Kidney epithelial cell (primary cell): ENCODE measurements at regions not wholly inside any gene's neighbourhood (a gene's known extent, or its start where the extent isn't known, plus 50 kb on each side); places are given as distances from the start of the nearest gene placed in this dataset.
"Not testable (repeated sequence)": the region's sequence is repeated elsewhere in the genome, so short reads cannot be mapped to it uniquely, and the experiment has no call there.

ENCODE experiments used
- DNase-seq: peaks from one replicate; pipeline ENCODE4 v3.0.0-alpha.2; 2010; ENCODE audit warnings: low read depth
- H3K27me3 ChIP-seq: 2 replicates; pipeline ENCODE4 v1.6.0; 2011; ENCODE audit warnings: low read length; ENCODE audit not compliant: control insufficient read depth, insufficient read depth
- H3K36me3 ChIP-seq: 2 replicates; pipeline ENCODE4 v1.5.1; 2011; ENCODE audit warnings: low read length; ENCODE audit not compliant: control insufficient read depth, insufficient read depth
- H3K4me3 ChIP-seq: 2 replicates; pipeline ENCODE4 v1.5.1; 2011; ENCODE audit warnings: low read depth, mild to moderate bottlenecking, control low read depth, low read length
- TF ChIP-seq, protein P1 (sequence below): IDR thresholded peaks from 2 replicates; pipeline ENCODE4 v1.5.1; 2011; ENCODE audit warnings: mild to moderate bottlenecking, moderate library complexity, low read length, control low read depth, inconsistent platforms; ENCODE audit not compliant: insufficient read depth, poor library complexity, severe bottlenecking

DNA sequence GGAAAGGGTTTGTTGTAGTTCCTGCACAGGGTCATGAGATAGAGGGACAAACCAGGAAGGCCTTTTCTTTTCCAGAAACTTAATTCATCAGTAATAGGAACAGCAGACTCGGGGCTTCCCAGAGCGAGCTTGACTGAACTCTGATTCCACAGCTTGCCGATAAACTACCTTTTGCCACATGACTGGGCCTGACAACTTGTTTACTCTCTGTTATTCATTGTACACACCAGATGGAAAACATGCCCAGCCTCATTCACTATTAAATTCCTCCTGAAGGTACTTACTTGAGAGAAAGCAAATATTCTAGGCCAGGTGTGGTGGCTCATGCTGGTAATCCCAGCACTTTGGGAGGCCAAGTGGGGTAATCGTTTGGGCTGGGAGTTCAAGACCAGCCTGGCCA is 77.1 kb upstream of the FGFR2 start:
- TF ChIP-seq, protein P1, sequence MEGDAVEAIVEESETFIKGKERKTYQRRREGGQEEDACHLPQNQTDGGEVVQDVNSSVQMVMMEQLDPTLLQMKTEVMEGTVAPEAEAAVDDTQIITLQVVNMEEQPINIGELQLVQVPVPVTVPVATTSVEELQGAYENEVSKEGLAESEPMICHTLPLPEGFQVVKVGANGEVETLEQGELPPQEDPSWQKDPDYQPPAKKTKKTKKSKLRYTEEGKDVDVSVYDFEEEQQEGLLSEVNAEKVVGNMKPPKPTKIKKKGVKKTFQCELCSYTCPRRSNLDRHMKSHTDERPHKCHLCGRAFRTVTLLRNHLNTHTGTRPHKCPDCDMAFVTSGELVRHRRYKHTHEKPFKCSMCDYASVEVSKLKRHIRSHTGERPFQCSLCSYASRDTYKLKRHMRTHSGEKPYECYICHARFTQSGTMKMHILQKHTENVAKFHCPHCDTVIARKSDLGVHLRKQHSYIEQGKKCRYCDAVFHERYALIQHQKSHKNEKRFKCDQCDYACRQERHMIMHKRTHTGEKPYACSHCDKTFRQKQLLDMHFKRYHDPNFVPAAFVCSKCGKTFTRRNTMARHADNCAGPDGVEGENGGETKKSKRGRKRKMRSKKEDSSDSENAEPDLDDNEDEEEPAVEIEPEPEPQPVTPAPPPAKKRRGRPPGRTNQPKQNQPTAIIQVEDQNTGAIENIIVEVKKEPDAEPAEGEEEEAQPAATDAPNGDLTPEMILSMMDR: no peak
- Histone ChIP-seq H3K4me3 (no peak overlapping the region), H3K36me3 (no peaks in the 10 kb centered on the region), H3K27me3 (no peaks in the 10 kb centered on the region)
- DNase-seq: no peak

DNA sequence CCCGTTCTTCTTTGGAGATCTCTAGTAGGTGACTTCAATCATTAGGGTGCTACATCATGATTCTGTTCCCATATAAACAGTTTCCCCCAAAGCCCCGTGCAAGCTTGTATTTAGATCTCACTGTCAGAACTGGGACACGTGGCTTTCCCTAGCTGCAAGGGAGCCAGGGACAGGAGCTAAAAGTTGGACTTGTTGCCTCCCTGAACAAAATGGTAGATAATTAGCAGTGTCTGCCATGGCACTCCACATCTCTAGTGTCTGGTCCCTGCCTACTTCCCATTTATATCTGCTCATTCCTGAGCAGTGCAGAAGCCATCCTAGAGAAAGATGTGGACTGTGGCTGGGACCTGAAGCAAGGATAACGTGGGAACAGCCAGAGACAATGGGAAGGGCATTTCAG is 76.6 kb upstream of the FGFR2 start:
- DNase-seq: no peak
- TF ChIP-seq, protein P1: no peak
- no peaks in the 10 kb centered on the region for H3K36me3 ChIP-seq

DNA sequence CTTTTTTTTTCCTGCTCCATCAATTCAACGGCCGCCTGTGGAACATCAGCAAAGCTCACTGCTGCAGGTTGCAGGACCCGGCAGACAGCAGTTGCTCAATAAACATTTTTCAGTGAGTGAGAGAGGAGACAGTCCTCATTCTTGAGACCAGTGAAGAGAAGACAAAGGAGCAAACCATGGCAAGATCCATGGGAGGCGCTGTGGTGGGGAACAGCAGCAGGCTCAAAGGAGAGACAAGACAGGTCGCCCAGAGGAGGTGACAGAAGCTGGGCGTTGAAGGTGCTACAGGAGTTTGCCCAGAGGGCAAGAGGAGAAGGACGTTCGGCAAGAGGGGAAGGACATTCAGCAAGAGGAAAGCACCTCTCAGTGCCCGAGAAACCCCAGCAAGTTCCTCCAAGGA is 74.5 kb upstream of the FGFR2 start:
- H3K4me3 ChIP-seq: no peak overlapping the region
- no peaks in the 10 kb centered on the region for H3K27me3 ChIP-seq
- no peaks in the 10 kb centered on the region for H3K36me3 ChIP-seq
- no peak for DNase-seq
- TF ChIP-seq, protein P1: no peak

More for the DNA sequence above, 76.6 kb upstream of the FGFR2 start:
- H3K27me3 ChIP-seq: no peaks in the 10 kb centered on the region
- H3K4me3 ChIP-seq: no peak overlapping the region

DNA sequence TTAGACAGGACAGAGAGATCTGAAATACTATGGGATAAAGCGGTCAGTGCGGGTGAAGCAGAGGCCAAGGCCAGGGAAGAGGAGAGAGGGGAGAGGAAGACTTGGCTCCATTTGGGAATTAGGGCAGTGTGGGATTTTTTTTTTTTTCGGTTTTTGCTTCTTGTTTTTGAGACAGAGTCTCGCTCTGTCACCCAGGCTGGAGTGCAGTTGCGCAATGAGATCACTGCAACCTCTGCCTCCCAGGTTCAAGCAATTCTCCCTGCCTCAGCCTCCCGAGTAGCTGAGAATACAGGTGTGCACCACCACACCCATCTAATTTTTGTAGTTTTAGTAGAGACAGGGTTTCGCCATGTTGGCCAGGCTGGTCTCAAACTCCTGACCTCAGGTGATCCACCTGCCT is 71.6 kb upstream of the FGFR2 start:
- DNase-seq, H3K36me3 ChIP-seq, H3K4me3 ChIP-seq, H3K27me3 ChIP-seq: not testable (repeated sequence)

DNA sequence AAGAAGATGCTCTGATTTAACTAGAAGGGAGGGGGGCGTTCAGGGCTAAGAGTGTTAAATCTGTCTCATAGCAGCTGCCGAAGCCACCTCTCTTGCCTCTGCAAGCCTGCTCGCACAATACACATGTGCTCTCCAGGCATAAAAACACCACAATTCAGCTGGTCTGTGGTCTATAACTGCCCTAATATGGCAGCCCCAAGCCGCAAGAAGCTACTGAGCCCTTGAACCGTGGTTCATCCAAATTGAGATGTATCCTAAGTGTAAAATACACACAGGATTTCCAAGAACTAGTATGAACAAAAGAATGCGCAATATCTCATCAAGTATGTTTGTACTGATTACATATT is 70.8 kb upstream of the FGFR2 start:
- Histone ChIP-seq H3K36me3 (no peaks in the 10 kb centered on the region), H3K27me3 (peaks cover 2% of the 10 kb centered on the region), H3K4me3 (no peak overlapping the region)
- TF ChIP-seq, protein P1: no peak
- no peak for DNase-seq

DNA sequence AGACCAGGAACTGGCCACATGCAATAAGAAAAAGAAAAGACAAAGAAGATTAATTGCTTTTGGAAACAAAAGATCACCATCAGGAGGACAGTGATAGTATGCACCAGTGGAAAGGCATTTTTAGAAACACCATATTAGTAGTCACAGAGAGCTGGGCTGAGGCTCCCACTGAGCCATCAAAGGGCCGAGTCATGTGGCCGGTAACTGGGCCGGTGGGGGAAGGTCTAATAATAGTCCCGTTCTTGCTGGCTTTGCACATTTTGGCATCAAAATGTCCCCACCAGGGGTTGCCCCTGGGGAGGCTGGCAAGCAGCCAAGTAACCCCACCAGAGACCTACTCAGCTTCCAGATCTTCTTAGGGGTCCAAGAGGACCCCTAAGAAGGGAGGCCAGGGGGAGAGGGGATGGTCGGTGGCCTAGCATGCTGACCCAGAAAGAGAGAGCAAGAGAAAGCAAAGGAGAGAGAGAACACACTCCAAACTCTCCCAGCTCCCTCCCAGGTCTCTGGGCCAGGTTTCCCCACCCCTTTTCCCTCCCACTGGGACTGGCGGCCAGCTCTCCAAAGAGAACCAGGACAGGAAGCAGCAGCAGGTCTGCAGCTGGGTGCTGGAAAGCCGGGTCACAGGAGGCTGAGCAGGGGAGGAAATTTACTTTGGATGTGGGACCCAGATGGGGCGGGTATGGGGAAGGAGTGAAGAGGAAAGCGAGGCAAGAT is 70.2 kb upstream of the FGFR2 start:
- Histone ChIP-seq H3K4me3 (no peak overlapping the region), H3K27me3 (peaks cover 2% of the 10 kb centered on the region), H3K36me3 (no peaks in the 10 kb centered on the region)
- TF ChIP-seq, protein P1: no peak
- DNase-seq: no peak
